Muscle of leg (tissue), 3 donors: ENCODE measurements at regions not wholly inside any gene's neighbourhood (a gene's known extent, or its start where the extent isn't known, plus 50 kb on each side); places are given as distances from the start of the nearest gene placed in this dataset.
A peak's percentile ranks its signal among the peaks of the same experiment; 100 is the strongest.

Experiments
- DNase-seq: peaks from one replicate; pipeline ENCODE4 v3.0.0; 2013
- H3K27ac ChIP-seq: one replicate; pipeline ENCODE4 v1.5.1; 2013; ENCODE audit warnings: mild to moderate bottlenecking, low read length, control low read depth
- H3K27me3 ChIP-seq: one replicate; pipeline ENCODE4 v1.6.1; 2013; ENCODE audit warnings: low read length; ENCODE audit not compliant: control insufficient read depth, insufficient read depth
- H3K36me3 ChIP-seq: one replicate; pipeline ENCODE4 v1.6.1; 2013; ENCODE audit warnings: low read length; ENCODE audit not compliant: control insufficient read depth, insufficient read depth
- H3K4me1 ChIP-seq: one replicate; pipeline ENCODE4 v1.6.1; 2013; ENCODE audit warnings: low read length; ENCODE audit not compliant: control insufficient read depth, insufficient read depth
- H3K4me3 ChIP-seq: one replicate; pipeline ENCODE4 v1.5.1; 2013; ENCODE audit warnings: low read length, control low read depth
- H3K9me3 ChIP-seq: replicated peaks from 2 replicates; pipeline ENCODE4 v1.6.1; 2013; ENCODE audit warnings: low read depth, low read length; ENCODE audit not compliant: control insufficient read depth
- WGBS: methylation state at CpG from one replicate; pipeline ENCODE4 v1.1.5; 2013; ENCODE audit warnings: missing lambda C conversion rate; ENCODE audit not compliant: insufficient coverage; 5-methylcytosine and 5-hydroxymethylcytosine counted together

DNA sequence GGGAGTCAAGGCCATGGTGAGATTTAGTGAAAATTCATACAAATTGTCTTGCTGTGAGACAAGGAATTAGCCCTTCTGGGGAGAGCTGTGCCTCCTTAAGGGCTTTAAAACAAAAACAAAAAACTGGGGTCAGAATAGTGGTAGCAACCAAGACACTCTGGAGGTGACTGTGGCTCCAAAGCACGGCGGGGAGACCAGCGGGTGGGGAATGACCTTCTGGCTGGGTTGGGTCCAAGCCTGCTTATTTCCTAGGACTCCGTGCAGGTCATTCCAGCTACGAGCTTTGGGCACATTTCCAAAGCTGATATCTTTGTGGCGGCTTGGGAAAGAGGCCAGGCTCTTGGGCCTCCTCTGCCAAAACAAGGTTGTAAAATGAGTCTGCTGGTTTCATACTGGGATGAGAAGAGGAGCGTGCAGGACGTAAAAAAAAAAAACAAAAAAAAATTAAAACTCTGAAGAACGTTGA lies 348.3 kb downstream of the UQCRFS1 start:
- no peaks in the 10 kb centered on the region for H3K36me3 ChIP-seq
- peak; percentile 18 for DNase-seq
- no peak overlapping the region for H3K4me3 ChIP-seq
- no peaks in the 10 kb centered on the region for H3K9me3 ChIP-seq
- 31% methylated on average over 6 of the region's 9 CpGs for WGBS
- peaks cover 3% of the 10 kb centered on the region for H3K4me1 ChIP-seq
- H3K27me3 ChIP-seq, result peaks cover 2% of the 10 kb centered on the region
- H3K27ac ChIP-seq, result no peak overlapping the region

DNA sequence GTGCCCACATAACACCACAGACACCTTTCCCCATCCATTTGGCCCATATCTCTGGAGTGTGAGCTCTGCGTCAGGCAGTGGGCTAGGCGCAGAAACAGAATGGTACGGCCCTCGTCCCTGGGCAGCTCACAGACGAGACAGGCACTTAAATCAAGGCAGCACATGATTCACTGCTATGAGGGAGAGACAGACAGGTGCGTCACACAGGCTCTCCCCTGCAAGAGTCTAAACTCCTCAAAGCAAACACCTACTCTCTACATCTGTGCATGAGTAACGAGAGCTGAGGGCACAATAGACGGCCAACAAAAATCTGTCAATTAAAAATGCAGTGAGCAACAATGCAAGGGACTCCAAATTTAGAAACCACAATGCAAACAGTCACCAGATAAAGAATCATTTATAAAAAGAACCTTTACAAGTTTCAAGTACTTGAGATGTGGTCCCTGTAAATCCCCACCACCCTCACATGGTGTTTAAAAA lies 348.9 kb downstream of the UQCRFS1 start:
- Histone ChIP-seq H3K9me3 (no peaks in the 10 kb centered on the region), H3K27me3 (peaks cover 2% of the 10 kb centered on the region), H3K27ac (no peak overlapping the region), H3K4me3 (no peak overlapping the region), H3K4me1 (peaks cover 3% of the 10 kb centered on the region), H3K36me3 (no peaks in the 10 kb centered on the region)
- no peak for DNase-seq
- WGBS, result 63% methylated on average over 6 of the region's 8 CpGs

DNA sequence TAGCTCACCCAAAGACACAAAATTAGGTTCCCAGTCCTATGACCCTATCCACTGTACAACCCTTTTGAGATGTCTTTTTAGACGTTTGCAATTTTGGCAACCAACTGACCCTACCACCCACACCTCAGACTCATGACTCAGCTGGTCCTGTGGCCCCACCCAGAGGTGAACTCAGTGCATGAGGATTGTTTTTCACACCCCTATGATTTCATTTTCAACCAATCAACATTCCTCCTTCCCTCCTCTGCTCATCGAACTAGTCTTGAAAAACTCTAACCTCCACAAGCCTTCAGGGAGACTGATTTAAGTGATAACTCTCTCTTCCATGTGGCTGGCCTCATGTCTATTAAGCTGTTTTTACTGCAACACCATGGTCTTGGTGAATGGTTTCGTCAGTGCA lies 350.7 kb downstream of the UQCRFS1 start:
- Histone ChIP-seq H3K4me1 (peaks cover 3% of the 10 kb centered on the region), H3K36me3 (no peaks in the 10 kb centered on the region), H3K4me3 (no peak overlapping the region), H3K27ac (no peak overlapping the region), H3K9me3 (no peaks in the 10 kb centered on the region), H3K27me3 (peaks cover 2% of the 10 kb centered on the region)
- 17% methylated on average over 2 of the region's 3 CpGs for WGBS
- DNase-seq, result no peak

DNA sequence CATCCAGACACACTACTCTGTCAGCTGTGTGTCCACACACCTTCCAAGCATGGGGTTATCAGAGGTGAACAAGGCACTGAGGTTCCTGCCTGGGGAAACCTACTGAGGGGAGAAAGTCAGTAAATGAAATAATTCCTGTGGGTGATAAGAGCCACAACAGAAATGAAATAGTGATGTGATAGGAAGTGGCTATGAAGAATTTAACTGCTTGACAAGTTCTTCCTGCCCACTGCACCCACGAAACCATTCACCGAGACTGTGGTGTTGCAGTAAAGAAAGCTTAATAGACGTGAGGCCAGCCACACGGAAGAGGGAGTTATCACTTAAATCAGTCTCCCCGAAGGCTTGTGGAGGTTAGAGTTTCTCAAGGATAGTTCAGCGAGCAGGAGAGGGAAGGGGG lies 353.1 kb downstream of the UQCRFS1 start:
- WGBS, result 62% methylated on average over 4 of the region's 6 CpGs
- no peaks in the 10 kb centered on the region for H3K9me3 ChIP-seq
- H3K27ac ChIP-seq, result no peak overlapping the region
- no peak for DNase-seq
- no peaks in the 10 kb centered on the region for H3K36me3 ChIP-seq
- no peaks in the 10 kb centered on the region for H3K27me3 ChIP-seq
- no peak overlapping the region for H3K4me3 ChIP-seq
- peaks cover 3% of the 10 kb centered on the region for H3K4me1 ChIP-seq

DNA sequence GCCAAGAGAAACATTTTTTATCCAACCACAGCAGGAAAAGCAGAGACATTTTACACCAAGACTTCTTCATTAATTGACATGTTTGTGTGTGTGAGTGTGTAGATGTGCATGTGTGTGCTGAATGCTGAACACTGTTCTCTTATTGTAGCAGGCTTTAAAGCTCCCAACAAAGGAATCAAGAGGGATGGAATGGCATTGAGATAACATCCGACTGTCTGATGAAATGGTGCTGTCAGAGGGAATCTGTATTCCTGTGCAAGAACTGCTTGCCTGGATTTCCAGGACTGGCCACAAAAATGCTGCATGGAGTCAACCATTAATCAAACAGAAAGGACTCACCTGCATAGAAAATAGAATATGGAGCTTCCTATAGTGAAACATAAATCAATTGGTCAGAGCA lies 354.0 kb downstream of the UQCRFS1 start:
- no peaks in the 10 kb centered on the region for H3K36me3 ChIP-seq
- H3K27me3 ChIP-seq, result no peaks in the 10 kb centered on the region
- no peaks in the 10 kb centered on the region for H3K9me3 ChIP-seq
- no peak overlapping the region for H3K27ac ChIP-seq
- no peak for DNase-seq
- H3K4me3 ChIP-seq, result no peak overlapping the region
- whole genome bisulfite sequencing, result no CpG with 5 or more reads among the region's 1 CpG
- H3K4me1 ChIP-seq, result no peaks in the 10 kb centered on the region

DNA sequence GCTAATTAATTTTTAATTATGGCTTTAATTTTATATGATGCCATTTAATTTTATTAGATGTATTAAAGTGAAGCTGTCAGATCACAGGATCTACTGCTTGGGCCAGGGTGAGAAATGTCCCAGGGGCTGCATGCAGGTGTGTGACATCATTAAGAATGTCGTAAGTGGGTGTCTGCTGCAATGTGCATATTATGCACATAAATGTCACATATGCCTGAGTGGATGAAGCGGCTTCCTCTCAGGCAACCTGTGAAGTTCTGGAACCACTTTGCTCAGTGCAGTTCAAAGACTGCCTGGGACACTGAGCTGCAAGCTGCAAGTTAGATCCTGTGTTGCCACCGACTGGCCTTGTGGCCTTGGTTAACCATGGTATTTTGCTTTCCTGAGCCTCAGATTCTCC lies 355.0 kb downstream of the UQCRFS1 start:
- no peaks in the 10 kb centered on the region for H3K27me3 ChIP-seq
- H3K4me3 ChIP-seq, result no peak overlapping the region
- no peaks in the 10 kb centered on the region for H3K9me3 ChIP-seq
- H3K4me1 ChIP-seq, result no peaks in the 10 kb centered on the region
- no peaks in the 10 kb centered on the region for H3K36me3 ChIP-seq
- 39% methylated on average over 3 of the region's 3 CpGs for WGBS
- no peak overlapping the region for H3K27ac ChIP-seq
- no peak for DNase-seq

DNA sequence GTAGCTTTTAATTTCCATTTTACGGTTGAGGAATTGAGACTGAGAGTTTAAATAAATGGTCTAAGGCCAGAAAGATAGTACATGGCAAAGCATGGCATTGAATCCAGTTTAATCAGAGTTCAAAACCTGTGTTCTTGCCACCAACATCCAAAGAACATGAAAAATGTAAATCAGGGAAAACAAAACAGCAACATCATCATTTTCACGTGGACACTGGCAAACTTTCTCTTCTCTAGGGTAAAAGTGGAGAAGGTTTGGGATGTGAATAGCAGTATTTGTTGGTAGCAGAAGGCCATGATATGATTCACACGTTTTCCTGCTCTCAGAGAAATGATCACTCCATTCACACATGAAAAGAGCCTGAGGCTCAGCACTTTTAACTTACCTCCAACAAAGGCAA lies 357.7 kb downstream of the UQCRFS1 start:
- H3K4me1 ChIP-seq, result no peaks in the 10 kb centered on the region

DNA sequence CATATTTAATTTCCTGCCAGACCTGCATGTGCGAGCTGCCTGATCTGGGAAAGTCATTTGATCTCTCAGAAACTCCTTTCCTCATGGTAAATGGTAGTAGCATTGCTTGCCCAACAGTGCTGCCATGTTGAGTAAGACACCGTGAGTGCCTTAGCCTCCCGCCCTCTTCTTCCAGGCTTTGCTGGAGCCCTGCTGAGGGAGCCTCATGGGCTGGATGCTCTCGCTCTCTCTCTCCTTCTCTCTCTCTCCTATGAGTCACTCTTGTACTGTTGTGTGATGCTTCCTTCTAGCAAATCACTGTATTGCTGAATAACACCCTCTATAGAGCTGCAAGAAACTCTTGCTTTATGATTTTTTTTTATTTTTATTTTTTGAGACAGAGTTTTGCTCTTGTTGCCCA lies 365.5 kb downstream of the UQCRFS1 start:
- Histone ChIP-seq H3K4me1 (no peaks in the 10 kb centered on the region), H3K27ac (no peak overlapping the region), H3K27me3 (peaks cover 2% of the 10 kb centered on the region), H3K9me3 (no peaks in the 10 kb centered on the region), H3K4me3 (no peak overlapping the region), H3K36me3 (no peaks in the 10 kb centered on the region)
- DNase-seq, result peak; percentile 36
- WGBS, result 0% methylated on average over 1 of the region's 4 CpGs

More for the DNA sequence above, 357.7 kb downstream of the UQCRFS1 start:
- WGBS, result no CpG with 5 or more reads among the region's 3 CpGs
- H3K27ac ChIP-seq, result no peak overlapping the region
- no peak for DNase-seq
- no peaks in the 10 kb centered on the region for H3K36me3 ChIP-seq
- H3K27me3 ChIP-seq, result no peaks in the 10 kb centered on the region
- H3K4me3 ChIP-seq, result no peak overlapping the region
- H3K9me3 ChIP-seq, result no peaks in the 10 kb centered on the region

DNA sequence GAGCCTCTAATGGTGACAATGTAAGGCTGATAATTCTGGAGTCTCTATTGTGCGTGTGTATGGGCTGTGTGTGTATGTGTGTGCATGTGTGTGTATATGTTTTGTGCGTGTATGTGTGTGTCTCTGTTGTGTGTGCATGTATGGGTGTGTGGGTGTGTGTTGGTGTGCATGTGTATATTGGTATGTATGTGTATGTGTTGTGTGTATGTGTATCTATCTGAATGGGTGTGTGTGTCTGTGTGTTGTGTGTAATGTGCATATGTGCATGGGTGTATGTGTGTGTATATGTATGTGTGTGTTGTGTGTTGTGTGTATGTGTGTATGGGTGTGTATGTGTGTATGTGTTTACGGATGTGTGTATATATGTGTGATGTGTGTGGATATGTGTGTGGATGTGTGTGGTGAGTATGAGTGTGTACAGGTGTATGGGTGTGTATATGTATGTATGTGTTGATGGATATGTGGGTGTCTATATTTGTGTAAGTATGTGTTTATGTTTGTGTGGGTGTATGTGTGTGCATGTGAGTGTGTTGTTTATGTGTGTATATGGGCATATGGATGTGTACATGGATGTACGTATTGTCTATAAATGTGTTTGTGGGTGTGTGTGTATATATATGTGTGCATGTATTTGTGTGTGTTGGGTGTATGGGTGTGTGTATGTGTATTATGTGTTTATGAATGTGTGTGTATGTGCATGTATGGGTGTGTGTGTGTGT lies 366.7 kb downstream of the UQCRFS1 start:
- H3K9me3 ChIP-seq, result no peaks in the 10 kb centered on the region

DNA sequence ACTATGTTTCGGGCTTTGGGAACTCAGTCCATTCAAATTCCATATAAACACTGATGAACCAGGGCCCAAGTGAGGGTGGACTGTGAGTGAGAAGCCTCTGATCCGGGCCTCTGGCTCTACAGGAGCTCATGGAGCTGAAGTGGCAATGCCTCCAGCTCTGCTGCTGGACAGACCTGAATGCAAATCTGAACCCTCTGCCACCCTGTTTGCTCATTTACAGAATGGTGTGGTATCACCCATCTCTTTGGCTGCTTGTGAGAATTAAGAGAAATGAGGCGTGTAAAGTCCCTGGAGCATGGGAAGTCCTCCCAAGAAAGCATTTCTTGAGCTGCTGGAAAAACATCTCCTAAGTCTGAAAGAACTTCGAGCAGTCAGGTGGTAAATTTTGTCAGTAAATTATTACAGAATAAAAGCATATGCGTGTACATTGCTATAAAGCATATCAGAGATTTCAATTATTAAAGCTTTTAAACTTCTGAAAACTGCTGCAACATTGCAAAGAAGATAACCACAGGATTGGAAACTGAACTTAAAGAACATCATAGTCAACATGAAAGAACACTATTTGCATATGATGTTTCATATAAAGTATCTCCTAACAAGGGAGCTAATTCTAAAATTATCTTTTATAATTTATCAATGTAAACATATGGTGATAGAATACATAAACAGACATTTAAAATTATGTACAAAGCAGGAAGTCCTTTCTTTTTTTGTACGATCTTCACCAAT lies 369.0 kb downstream of the UQCRFS1 start:
- no peaks in the 10 kb centered on the region for H3K9me3 ChIP-seq
- H3K4me3 ChIP-seq, result no peak overlapping the region
- WGBS, result 74% methylated on average over 2 of the region's 6 CpGs
- no peak overlapping the region for H3K27ac ChIP-seq
- peaks cover 3% of the 10 kb centered on the region for H3K4me1 ChIP-seq
- no peaks in the 10 kb centered on the region for H3K36me3 ChIP-seq
- no peak for DNase-seq
- H3K27me3 ChIP-seq, result no peaks in the 10 kb centered on the region

More for the DNA sequence above, 366.7 kb downstream of the UQCRFS1 start:
- WGBS, result 89% methylated on average over 4 of the region's 4 CpGs
- DNase-seq, result no peak
- H3K4me3 ChIP-seq, result no peak overlapping the region
- peaks cover 2% of the 10 kb centered on the region for H3K27me3 ChIP-seq
- no peak overlapping the region for H3K27ac ChIP-seq
- no peaks in the 10 kb centered on the region for H3K4me1 ChIP-seq
- no peaks in the 10 kb centered on the region for H3K36me3 ChIP-seq
